ENCODE measurements at regions not wholly inside any gene's neighbourhood (a gene's known extent, or its start where the extent isn't known, plus 50 kb on each side); places are given as distances from the start of the nearest gene placed in this dataset.
"Not testable (repeated sequence)": the region's sequence is repeated elsewhere in the genome, so short reads cannot be mapped to it uniquely, and the experiment has no call there.

DNA sequence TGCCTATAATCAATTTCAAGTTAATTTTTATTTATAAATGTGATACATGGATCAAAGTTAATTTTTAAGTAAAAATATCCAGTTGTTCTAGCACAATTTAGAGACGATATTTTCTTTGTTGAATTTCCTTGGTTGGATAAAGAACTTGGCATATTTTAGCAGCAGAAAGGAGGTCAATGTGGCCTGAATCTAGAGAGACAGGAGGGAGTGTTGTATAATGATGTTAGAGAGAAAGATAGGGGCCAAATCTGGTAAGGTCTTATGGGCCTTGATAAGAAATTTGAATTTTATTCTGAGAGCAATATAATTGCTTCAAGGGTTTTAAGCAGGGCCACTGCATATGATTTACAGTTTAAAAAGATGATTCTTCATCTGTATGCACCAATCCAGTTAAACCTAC, 79.4 kb upstream of the OGFRL1 start:
- 91% methylated on average over 1 of the region's 1 CpG for WGBS, 2 experiments

DNA sequence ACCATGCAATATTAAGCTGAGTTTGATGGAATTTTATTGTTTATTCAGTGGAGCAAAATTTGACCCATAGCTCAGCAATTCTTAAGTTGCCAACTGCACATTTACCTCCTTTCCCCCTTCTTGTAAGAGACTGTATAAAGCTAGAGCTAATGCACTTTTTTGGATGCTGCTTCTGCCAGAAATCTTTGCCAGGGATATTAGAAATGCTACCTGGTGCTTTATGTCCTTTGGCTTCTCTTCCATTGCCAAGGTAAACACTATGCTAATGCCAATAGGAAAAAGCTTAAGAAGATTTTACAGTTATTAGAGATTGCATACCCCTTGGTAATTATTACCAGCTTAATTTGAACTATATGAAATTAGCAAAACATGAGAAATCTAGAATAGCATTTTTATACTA, 79.0 kb upstream of the OGFRL1 start:
- Histone ChIP-seq H3K4me1 (ENCODE audit: control insufficient read depth, insufficient read depth, low read length) (no peaks in the 10 kb centered on the region), H3K9me3 (ENCODE audit: control insufficient read depth, low read length) (no peaks in the 10 kb centered on the region), H3K27ac (ENCODE audit: insufficient read depth, low read depth, low read length, poor library complexity, severe bottlenecking) (no peak overlapping the region), H3K27me3 (ENCODE audit: control insufficient read depth, insufficient read depth, low read length, poor library complexity, severe bottlenecking) (no peaks in the 10 kb centered on the region), H3K36me3 (ENCODE audit: control insufficient read depth, insufficient read depth, low read length) (no peaks in the 10 kb centered on the region), H3K4me3 (ENCODE audit: insufficient read depth, low read depth, low read length) (no peak overlapping the region)

More for the DNA sequence above, 79.4 kb upstream of the OGFRL1 start:
- no peaks in the 10 kb centered on the region for H3K9me3 ChIP-seq (ENCODE audit: control insufficient read depth, low read length)
- no peaks in the 10 kb centered on the region for H3K4me1 ChIP-seq (ENCODE audit: control insufficient read depth, insufficient read depth, low read length)
- H3K27ac ChIP-seq (ENCODE audit: insufficient read depth, low read depth, low read length, poor library complexity, severe bottlenecking), result no peak overlapping the region
- H3K27me3 ChIP-seq (ENCODE audit: control insufficient read depth, insufficient read depth, low read length, poor library complexity, severe bottlenecking), result no peaks in the 10 kb centered on the region
- H3K36me3 ChIP-seq (ENCODE audit: control insufficient read depth, insufficient read depth, low read length), result no peaks in the 10 kb centered on the region
- no peak overlapping the region for H3K4me3 ChIP-seq (ENCODE audit: insufficient read depth, low read depth, low read length)

DNA sequence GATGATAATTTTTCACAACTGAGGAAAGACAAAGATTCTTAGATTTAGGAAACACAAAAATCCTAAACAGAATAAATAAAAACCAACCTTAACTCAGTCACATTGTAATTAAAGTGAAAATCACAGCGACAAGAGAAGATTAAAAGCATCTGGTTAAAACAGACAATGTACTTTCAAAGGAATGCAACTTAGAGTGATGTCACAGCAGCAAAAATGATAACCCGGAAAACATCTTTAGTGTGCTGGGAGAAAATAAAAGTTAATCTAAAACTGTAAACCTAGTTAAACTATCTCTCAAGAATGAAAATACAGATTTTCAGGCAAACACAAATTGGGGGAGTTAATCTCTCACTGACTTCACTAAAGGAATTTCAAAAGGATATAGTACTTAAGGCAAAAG, 76.8 kb upstream of the OGFRL1 start:
- Histone ChIP-seq H3K36me3 (ENCODE audit: control insufficient read depth, insufficient read depth, low read length) (no peaks in the 10 kb centered on the region), H3K27ac (ENCODE audit: insufficient read depth, low read depth, low read length, poor library complexity, severe bottlenecking) (no peak overlapping the region), H3K9me3 (ENCODE audit: control insufficient read depth, low read length) (no peaks in the 10 kb centered on the region), H3K4me1 (ENCODE audit: control insufficient read depth, insufficient read depth, low read length) (no peaks in the 10 kb centered on the region), H3K4me3 (ENCODE audit: insufficient read depth, low read depth, low read length) (no peak overlapping the region), H3K27me3 (ENCODE audit: control insufficient read depth, insufficient read depth, low read length, poor library complexity, severe bottlenecking) (no peaks in the 10 kb centered on the region)
- whole genome bisulfite sequencing, 2 experiments, result 100% methylated on average over 1 of the region's 2 CpGs; no CpG with 5 or more reads in 1 of the 2 experiments

DNA sequence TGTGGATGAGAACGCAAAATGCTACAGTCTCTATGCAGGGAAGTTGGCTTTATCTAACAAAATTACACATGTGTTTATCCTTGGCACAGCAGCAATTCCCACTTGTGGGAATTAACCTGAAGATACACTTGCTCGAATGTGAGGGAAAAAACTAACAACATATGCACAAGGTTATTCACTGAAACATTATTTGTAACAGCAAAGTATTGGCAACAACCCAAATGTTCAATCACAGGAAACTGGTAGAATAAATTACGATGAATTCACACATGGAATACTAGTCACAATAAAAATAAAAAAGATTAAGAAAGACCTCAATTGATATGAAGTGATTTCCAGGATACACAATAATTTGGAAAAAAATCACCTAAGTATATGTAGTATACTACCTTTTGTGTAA, 68.1 kb upstream of the OGFRL1 start:
- 93 to 96% methylated on average over 2 to 3 of the region's 3 CpGs for WGBS, 2 experiments
- Histone ChIP-seq H3K4me1 (ENCODE audit: control insufficient read depth, insufficient read depth, low read length) (no peaks in the 10 kb centered on the region), H3K27me3 (ENCODE audit: control insufficient read depth, insufficient read depth, low read length, poor library complexity, severe bottlenecking) (no peaks in the 10 kb centered on the region)

DNA sequence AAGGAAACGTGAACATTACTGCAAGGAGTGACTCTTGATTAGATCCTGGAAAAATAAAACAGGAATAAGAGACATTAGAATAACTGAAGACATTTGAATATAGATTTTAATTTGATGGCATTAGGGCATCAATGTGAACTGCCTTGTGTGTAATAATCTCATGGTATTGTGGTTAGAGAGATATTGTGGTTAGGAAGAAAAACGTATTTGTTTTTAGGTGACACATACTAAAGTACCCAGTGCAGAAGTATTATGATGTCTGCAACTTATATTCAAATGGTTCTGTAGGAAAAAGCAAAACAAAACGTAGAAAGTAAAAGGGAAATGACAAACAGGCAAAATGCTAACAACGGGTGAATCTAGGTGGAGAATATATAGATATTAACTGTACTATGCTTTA, 65.9 kb upstream of the OGFRL1 start:
- no peak overlapping the region for H3K4me3 ChIP-seq (ENCODE audit: insufficient read depth, low read depth, low read length)
- 81 to 95% methylated on average over 4 of the region's 4 CpGs for WGBS, 2 experiments
- no peaks in the 10 kb centered on the region for H3K27me3 ChIP-seq (ENCODE audit: control insufficient read depth, insufficient read depth, low read length, poor library complexity, severe bottlenecking)
- H3K36me3 ChIP-seq (ENCODE audit: control insufficient read depth, insufficient read depth, low read length), result no peaks in the 10 kb centered on the region
- no peaks in the 10 kb centered on the region for H3K9me3 ChIP-seq (ENCODE audit: control insufficient read depth, low read length)
- no peaks in the 10 kb centered on the region for H3K4me1 ChIP-seq (ENCODE audit: control insufficient read depth, insufficient read depth, low read length)
- no peak overlapping the region for H3K27ac ChIP-seq (ENCODE audit: insufficient read depth, low read depth, low read length, poor library complexity, severe bottlenecking)

More for the DNA sequence above, 68.1 kb upstream of the OGFRL1 start:
- H3K36me3 ChIP-seq (ENCODE audit: control insufficient read depth, insufficient read depth, low read length), result no peaks in the 10 kb centered on the region
- H3K9me3 ChIP-seq (ENCODE audit: control insufficient read depth, low read length), result no peaks in the 10 kb centered on the region
- H3K27ac ChIP-seq (ENCODE audit: insufficient read depth, low read depth, low read length, poor library complexity, severe bottlenecking), result no peak overlapping the region
- no peak overlapping the region for H3K4me3 ChIP-seq (ENCODE audit: insufficient read depth, low read depth, low read length)

DNA sequence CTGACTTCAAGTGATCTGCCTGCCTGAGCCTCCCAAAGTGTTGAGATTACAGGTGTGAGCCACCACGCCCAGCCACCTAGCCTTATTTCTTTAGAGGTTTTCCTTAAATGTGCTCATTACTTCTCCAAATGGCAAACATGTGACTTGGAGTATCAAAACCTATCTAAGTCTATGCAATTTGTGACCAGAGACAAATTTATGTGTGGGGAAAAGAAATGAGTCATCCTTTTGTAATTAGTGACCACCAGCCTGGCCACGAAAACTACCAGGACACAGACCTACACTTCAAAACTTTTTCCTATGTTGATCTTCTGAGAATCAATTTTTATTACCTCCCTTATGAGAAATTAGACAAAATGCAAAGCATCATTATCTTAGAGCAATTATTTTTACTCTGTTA, 64.6 kb upstream of the OGFRL1 start:
- Histone ChIP-seq H3K36me3 (ENCODE audit: control insufficient read depth, insufficient read depth, low read length) (no peaks in the 10 kb centered on the region), H3K4me3 (ENCODE audit: insufficient read depth, low read depth, low read length) (no peak overlapping the region), H3K4me1 (ENCODE audit: control insufficient read depth, insufficient read depth, low read length) (no peaks in the 10 kb centered on the region), H3K9me3 (ENCODE audit: control insufficient read depth, low read length) (no peaks in the 10 kb centered on the region), H3K27me3 (ENCODE audit: control insufficient read depth, insufficient read depth, low read length, poor library complexity, severe bottlenecking) (no peaks in the 10 kb centered on the region), H3K27ac (ENCODE audit: insufficient read depth, low read depth, low read length, poor library complexity, severe bottlenecking) (no peak overlapping the region)
- WGBS, 2 experiments, result 82 to 92% methylated on average over 2 of the region's 2 CpGs

DNA sequence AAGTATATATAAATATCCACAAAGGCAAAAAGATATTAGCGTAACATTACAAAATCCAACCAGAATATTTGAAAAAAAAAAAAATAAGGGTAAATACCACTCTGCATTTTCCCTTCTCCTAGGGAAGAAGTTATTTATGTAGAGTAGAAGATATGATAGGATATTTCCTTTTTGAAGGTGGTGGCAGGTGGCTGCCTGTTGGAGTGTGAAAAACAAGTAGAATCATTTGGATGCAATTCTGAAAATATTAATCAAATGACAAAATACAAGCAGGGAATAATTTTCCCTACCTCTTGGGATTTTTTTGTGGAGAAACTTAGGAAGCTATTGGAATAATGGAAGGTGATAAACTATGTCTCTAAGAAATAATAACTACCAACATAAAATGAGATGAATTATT, 62.5 kb upstream of the OGFRL1 start:
- Histone ChIP-seq H3K4me3 (ENCODE audit: insufficient read depth, low read depth, low read length) (no peak overlapping the region), H3K9me3 (ENCODE audit: control insufficient read depth, low read length) (no peaks in the 10 kb centered on the region), H3K4me1 (ENCODE audit: control insufficient read depth, insufficient read depth, low read length) (no peaks in the 10 kb centered on the region), H3K27me3 (ENCODE audit: control insufficient read depth, insufficient read depth, low read length, poor library complexity, severe bottlenecking) (no peaks in the 10 kb centered on the region), H3K36me3 (ENCODE audit: control insufficient read depth, insufficient read depth, low read length) (no peaks in the 10 kb centered on the region), H3K27ac (ENCODE audit: insufficient read depth, low read depth, low read length, poor library complexity, severe bottlenecking) (no peak overlapping the region)
- no CpG with 5 or more reads among the region's 1 CpG for WGBS, 2 experiments

DNA sequence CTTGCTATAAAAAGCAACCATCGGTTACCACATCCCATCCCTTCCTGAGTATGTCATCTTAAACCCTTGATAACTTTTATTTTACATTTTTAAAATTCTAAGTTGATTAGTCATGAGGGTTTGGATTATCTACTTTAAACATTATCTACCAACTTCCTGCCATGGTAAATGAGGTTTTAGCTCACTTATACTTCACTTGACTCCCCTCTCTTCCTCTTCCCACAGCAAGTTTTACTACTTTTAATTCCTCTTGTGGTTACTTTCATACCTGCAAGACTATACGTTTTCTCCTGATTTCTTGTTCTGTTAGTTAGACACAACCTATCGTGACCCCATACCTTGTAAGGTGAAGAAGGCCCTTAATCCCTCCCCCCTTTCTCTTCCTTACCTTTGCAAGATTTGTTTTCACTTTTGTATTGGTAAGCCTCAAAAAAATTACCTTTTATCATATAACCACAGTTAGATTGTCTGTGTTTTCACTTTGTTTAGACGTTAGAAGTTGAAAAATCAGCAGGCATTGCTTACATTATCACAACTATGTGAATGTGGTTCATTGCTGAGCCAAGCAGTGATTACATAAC, 60.1 kb upstream of the OGFRL1 start:
- 86 to 89% methylated on average over 3 of the region's 4 CpGs for WGBS, 2 experiments
- H3K36me3 ChIP-seq (ENCODE audit: control insufficient read depth, insufficient read depth, low read length), result no peaks in the 10 kb centered on the region
- H3K27ac ChIP-seq (ENCODE audit: insufficient read depth, low read depth, low read length, poor library complexity, severe bottlenecking), result no peak overlapping the region
- no peaks in the 10 kb centered on the region for H3K9me3 ChIP-seq (ENCODE audit: control insufficient read depth, low read length)
- H3K27me3 ChIP-seq (ENCODE audit: control insufficient read depth, insufficient read depth, low read length, poor library complexity, severe bottlenecking), result no peaks in the 10 kb centered on the region
- H3K4me3 ChIP-seq (ENCODE audit: insufficient read depth, low read depth, low read length), result no peak overlapping the region
- H3K4me1 ChIP-seq (ENCODE audit: control insufficient read depth, insufficient read depth, low read length), result no peaks in the 10 kb centered on the region

DNA sequence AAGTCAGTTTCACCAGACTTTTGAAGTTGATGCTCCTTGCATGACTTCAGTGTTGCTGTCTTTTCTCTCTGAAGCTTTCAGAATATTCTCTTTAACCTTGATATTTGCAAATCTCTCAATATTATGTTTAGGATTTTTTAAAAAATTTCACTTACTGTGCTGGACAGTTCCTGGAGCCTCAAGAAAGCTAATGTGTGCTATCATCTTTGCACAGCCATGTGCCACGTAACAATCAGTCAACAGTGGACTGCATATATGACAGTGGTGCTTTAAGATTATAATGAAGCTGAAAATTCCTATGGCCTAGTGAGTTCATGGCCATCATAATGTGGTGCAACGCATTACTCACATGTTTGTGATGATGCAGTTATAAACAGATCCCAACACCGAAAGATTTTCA, 59.1 kb upstream of the OGFRL1 start:
- no peaks in the 10 kb centered on the region for H3K36me3 ChIP-seq (ENCODE audit: control insufficient read depth, insufficient read depth, low read length)
- no peak overlapping the region for H3K27ac ChIP-seq (ENCODE audit: insufficient read depth, low read depth, low read length, poor library complexity, severe bottlenecking)
- no peaks in the 10 kb centered on the region for H3K9me3 ChIP-seq (ENCODE audit: control insufficient read depth, low read length)
- no peaks in the 10 kb centered on the region for H3K4me1 ChIP-seq (ENCODE audit: control insufficient read depth, insufficient read depth, low read length)
- H3K27me3 ChIP-seq (ENCODE audit: control insufficient read depth, insufficient read depth, low read length, poor library complexity, severe bottlenecking), result no peaks in the 10 kb centered on the region
- 95 to 98% methylated on average over 3 of the region's 3 CpGs for WGBS, 2 experiments
- no peak overlapping the region for H3K4me3 ChIP-seq (ENCODE audit: insufficient read depth, low read depth, low read length)

DNA sequence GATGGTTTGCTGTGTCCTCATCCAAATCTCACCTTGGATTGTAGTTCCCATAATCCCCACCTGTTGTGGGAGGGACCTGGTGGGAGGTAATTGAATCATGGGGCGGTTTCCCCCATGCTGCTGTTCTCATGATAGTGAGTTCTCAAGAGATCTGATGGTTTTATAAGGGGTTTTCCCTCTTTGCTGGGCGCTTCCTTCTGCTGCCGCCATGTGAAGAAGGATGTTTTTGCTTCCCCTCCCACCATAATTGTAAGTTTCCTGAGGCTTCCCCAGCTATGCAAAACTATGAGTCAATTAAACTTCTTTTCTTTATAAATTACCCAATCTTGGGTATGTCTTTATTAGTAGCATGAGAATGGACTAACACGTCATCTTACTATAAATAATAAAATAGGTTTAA, 55.7 kb upstream of the OGFRL1 start:
- not testable (repeated sequence) for H3K27me3 ChIP-seq (ENCODE audit: control insufficient read depth, insufficient read depth, low read length, poor library complexity, severe bottlenecking); H3K9me3 ChIP-seq (ENCODE audit: control insufficient read depth, low read length); H3K4me3 ChIP-seq (ENCODE audit: insufficient read depth, low read depth, low read length); H3K36me3 ChIP-seq (ENCODE audit: control insufficient read depth, insufficient read depth, low read length); H3K27ac ChIP-seq (ENCODE audit: insufficient read depth, low read depth, low read length, poor library complexity, severe bottlenecking); H3K4me1 ChIP-seq (ENCODE audit: control insufficient read depth, insufficient read depth, low read length)
- 97 to 98% methylated on average over 3 of the region's 4 CpGs for WGBS, 2 experiments

DNA sequence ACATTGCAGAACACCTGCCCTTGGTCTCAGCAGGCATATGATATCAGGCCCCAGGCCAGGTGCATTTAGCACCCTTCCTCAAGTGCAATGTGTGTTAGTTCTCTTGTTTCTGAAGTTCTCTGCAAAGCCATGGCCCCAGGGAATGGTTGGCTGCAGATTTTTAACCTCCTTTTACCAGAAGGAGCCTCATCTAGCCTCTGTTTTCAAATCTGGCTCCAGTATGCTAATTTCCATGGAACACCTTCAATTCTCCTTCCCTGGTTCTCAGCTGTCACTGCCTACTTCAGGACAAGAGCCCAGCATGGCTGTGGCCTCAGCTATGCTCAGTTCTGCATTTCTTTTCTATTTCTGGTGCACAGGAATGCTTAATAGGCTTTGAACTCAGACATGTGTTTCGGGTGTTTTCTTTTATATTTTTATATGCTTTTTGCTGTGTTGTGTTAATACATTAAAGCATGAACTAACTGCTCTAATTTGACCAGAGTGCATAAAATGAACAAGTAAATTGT, 51.6 kb upstream of the OGFRL1 start:
- H3K4me1 ChIP-seq (ENCODE audit: control insufficient read depth, insufficient read depth, low read length), result no peaks in the 10 kb centered on the region
- H3K9me3 ChIP-seq (ENCODE audit: control insufficient read depth, low read length), result no peaks in the 10 kb centered on the region
- WGBS, 2 experiments, result 100% methylated on average over 1 of the region's 1 CpG; no CpG with 5 or more reads in 1 of the 2 experiments
- H3K4me3 ChIP-seq (ENCODE audit: insufficient read depth, low read depth, low read length), result no peak overlapping the region
- no peaks in the 10 kb centered on the region for H3K27me3 ChIP-seq (ENCODE audit: control insufficient read depth, insufficient read depth, low read length, poor library complexity, severe bottlenecking)
- H3K27ac ChIP-seq (ENCODE audit: insufficient read depth, low read depth, low read length, poor library complexity, severe bottlenecking), result no peak overlapping the region
- no peaks in the 10 kb centered on the region for H3K36me3 ChIP-seq (ENCODE audit: control insufficient read depth, insufficient read depth, low read length)
